SH-SY5Y (cell line): ENCODE measurements at regions not wholly inside any gene's neighbourhood (a gene's known extent, or its start where the extent isn't known, plus 50 kb on each side); places are given as distances from the start of the nearest gene placed in this dataset.

Experiments
- GATA2 ChIP-seq: IDR thresholded peaks from 2 replicates; pipeline ENCODE4 v1.6.1; 2011; ENCODE audit warnings: mild to moderate bottlenecking, low read depth, low read length
- GATA3 ChIP-seq: IDR thresholded peaks from 2 replicates; pipeline ENCODE4 v1.6.1; 2011; ENCODE audit warnings: low read depth, mild to moderate bottlenecking, low read length, moderate library complexity

GRCh38 chr12:108060903-108061302 is 68.2 kb upstream of the WSCD2 start:
- TF ChIP-seq GATA2 (no peak), GATA3 (no peak)
